HG03135 (cell line): ENCODE measurements at regions not wholly inside any gene's neighbourhood (a gene's known extent, or its start where the extent isn't known, plus 50 kb on each side); places are given as distances from the start of the nearest gene placed in this dataset.
"Not testable (repeated sequence)": the region's sequence is repeated elsewhere in the genome, so short reads cannot be mapped to it uniquely, and the experiment has no call there.

ENCODE experiments used
- ATAC-seq: cut with Tn5 transposase; IDR thresholded peaks from one replicate; pipeline ENCODE4 v1.9.1; 2021; ENCODE audit warnings: mild to moderate bottlenecking, moderate library complexity; ENCODE audit not compliant: unreplicated experiment

DNA sequence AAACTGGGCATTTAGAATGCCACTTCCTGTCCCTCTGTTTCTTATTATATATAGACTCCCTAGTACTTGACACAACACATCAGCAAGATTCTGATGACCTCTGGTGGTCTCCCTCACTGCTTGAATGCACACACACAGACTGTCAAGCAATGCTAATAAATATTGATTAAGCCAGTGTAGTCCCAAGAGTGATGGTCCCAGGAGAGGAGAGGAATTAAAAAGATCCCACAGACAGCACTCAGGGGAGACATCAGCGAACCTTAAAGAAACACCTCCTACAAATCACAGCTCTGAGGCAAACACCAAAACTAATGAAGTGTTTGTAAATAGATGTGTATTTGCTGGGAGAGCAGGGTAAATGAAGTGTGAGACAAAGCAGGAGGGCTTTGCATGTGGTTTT lies 1291.2 kb downstream of the XPNPEP1 start:
- ATAC-seq = no peak

DNA sequence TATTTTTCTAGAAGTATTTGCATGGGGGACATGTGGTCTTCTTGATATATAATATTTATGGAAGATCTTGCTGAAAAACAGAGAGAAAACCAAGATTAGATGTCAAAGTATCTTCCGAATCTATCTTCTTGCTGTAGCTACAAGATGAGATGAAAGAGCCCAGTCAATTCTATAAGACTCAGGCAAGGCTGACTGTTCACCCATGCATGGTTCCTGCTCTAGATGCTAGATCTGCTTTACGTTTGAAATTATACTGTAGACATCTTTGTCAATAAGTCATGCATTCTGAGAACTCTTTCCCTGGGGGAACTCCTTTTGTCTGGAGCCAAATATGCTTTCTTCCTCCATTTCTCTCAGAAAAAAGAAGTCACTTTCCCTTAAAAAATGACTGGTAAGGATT lies 1292.0 kb downstream of the XPNPEP1 start:
- peak; percentile 74 for ATAC-seq

DNA sequence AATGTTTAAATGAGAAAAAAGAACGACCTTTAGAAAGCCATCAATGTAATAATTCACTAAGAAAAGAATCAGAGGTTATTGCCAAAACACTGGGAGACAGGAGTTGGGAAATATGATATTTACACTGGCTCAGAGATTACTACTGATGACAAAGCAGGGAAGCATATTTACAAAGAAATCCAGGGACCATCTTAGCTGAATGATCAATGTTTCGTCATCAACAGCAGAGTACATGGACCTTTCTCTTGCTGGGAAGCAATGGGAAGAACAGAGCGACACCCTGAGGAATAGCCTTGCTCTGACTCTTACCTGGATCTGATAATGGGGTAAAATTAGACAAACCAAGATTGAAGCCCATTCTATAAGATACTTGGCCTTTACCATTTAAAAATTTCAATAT lies 1293.5 kb downstream of the XPNPEP1 start:
- no peak for ATAC-seq

DNA sequence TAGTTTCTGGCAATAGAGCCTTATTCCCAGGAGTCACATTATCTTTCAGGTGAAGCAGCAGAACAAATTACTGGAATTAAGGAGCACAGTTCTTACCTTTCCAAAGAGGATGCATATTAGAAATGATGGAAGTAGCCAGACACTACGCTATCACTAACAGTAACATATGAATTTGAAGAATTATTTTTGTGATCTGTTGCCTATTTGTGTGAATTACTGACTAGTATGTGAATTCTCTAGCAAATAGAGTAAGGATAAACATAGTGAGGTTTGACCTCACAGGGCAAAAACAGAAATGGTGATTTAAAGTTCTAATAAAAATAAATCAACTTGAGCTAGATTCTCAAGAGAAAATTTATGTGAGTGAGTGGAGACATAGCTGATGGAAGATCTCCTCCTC lies 1299.3 kb downstream of the XPNPEP1 start:
- ATAC-seq = no peak

DNA sequence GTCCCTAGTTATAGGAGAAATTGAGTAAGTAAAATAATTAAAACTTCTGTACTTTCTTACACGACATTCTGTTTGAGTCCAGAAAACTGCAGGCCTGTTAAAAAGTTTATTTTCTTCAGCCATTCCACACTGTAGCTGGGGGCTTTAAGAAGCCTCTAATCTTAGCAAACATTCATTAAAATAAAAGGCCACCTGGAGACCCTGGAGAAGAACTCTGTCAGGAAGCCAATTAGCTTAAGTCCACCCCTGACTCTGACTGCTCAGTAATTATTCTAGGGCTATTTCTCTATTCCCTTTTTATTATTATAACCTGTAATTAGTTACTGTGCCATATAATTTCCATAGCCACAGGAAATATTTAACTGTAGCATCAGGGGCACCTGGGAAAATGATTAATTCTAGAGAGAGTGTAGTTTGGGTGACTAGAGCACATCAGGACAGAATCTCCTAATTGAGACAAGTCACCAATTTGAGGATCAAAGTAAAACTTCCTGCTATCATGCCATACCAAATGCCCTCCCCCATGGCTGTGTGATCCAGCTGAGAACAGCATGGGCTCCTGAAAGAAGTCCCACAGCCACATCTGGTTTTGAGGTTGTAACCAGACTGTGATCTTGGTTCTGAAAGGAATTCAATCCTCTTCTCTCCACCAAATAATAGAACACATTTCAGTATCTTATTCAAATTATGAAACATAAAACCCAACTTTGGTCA lies 1302.3 kb downstream of the XPNPEP1 start:
- no peak for ATAC-seq

DNA sequence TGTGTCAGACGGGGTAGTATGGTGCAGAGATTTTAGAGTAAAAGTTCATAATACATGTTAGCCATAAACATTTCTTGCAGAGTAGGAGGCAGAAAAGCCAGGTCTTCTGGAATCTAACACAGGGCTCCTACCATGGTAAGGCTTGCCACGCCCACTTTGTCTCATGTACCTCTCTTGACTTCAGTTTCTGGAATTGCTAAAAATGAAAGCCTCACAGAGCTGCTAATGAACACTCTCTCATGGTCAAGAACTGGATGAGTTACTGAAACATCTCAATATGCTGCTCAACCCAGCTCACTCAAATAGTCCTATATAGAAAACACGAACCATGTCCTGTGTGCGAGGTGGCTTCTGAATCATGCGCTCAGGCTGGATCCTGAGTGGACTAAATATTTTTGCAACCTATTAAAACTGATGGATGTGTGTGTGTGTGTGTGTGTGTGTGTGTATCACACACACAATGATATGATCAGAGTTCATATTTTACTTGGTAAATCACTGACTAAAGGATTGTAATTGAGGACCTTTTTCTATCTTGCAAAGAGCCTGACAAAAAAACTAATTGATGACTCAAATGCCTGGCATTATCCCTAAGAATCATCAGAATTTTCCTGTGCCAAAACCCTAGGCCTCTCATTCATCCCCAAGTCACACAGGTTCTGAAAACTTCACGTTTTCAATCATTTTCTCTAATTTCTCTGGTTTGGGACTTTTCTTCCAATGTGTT lies 1306.6 kb downstream of the XPNPEP1 start:
- ATAC-seq = no peak

DNA sequence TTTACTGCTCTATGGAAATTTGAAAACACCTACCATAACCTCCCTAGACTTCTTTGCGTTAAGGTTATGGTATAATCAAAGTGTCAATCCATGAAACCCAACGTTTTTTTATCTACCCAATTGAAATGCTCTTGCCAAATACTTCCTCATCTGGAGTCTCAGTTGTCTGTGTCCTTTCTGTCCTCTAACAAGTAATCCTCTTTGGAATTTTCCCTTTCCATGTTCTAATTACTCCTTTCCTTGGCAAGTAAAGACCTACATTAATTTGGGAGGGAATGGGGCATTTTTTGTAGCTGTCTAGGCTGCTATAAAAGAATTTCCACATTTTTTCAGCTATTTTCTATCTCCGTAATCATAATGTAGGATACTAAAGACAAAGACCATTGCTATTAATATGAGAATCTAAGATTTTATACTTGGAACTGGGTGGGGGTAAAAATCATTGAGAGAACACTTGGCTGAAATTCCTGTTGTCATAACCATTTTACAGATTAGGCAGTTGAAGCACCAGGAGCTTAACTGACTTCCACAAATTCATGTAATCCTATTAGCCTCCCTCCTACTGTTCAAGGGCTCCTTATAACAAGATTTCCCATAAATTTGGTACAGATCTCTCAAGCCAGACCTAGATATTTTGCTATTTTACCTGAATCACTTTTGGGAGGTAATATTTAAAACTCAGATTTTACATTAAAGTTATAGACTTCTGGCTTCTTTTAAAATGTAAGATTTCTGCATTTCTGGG lies 1307.6 kb downstream of the XPNPEP1 start:
- ATAC-seq = no peak

DNA sequence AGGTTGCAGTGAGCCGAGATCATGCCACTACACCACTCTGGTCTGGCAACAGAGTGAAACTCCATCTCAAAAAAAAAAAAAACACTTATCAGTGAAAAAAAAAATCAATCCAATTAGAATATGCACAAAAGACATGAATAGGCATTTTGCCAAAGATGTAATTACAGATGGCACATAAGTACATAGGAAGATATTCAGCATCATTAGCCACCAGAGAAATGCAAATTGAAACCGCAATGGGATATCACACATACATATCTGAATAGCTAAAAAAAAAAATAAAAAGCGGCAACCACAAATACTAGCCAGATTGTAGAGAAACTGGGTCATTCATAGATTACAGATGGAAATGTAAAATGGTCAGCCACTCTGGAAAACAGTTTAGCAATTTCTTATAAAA lies 1310.8 kb downstream of the XPNPEP1 start:
- ATAC-seq = no peak

DNA sequence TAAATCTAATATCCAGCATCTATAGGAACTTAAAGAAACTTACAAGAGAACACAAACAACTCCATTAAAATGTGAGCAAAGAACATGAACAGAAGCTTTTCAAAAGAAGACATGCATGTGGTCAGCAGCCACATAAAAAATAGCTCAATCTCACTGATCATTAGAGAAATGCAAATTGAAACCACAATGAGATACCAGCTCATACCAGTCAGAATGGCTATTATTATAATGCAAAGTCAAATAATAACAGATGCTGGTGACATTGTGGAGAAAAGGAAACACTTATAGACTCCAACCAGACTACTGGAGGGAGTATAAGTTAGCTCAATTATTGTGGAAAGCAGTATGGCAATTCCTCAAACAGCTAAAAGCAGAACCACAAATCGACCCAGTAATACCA lies 1314.5 kb downstream of the XPNPEP1 start:
- no peak for ATAC-seq

DNA sequence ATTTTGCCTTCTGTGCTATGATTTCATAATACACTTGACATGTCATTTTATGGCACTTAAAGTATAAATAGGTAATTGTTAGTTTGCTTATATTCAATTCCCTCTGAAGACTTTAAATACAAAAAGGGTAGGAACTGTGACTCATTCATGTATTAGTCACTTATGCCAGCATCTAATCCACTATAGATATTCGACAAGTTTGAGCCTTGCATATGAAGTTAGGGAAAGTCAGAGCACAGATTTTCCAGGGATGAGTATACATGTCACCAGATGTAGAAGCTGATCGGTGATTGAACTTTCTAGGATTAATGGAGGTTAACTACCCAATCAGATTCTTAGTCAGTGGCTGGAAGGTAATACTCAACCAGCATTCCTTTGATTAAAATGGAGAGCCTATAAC lies 1321.5 kb downstream of the XPNPEP1 start:
- ATAC-seq = no peak

DNA sequence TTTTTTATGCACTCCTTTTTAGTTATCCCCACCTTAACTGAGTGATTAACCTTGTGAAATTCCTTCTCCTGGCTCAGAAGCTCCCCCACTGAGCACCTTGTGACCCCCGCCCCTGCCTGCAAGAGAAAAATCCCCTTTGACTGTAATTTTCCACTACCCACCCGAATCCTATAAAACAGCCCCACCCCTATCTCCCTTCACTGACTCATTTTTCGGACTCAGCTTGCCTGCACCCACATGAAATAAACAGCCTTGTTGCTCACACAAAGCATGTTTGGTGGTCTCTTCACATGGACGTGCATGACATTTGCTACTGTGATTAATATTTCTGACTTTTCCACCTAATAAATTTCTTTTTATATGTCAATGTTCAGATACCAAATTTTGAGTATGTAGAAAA lies 1322.8 kb downstream of the XPNPEP1 start:
- not testable (repeated sequence) for ATAC-seq

DNA sequence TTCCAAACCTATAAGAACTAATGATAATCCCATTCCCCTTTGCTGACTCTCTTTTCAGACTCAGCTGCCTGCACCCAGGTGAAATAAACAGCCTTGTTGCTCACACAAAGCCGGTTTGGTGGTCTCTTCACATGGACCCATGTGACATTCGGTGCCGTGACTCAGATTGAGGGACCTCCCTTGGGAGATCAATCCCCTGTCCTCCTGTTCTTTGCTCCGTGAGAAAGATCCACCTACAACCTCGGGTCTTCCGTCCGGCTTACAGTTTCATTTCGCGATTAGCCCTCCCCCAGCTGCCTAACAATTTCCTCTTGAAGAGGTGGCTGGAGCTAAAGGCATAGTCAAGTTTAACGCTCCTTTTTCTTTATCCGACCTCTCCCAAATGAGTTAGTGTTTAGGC lies 1324.0 kb downstream of the XPNPEP1 start:
- not testable (repeated sequence) for ATAC-seq

DNA sequence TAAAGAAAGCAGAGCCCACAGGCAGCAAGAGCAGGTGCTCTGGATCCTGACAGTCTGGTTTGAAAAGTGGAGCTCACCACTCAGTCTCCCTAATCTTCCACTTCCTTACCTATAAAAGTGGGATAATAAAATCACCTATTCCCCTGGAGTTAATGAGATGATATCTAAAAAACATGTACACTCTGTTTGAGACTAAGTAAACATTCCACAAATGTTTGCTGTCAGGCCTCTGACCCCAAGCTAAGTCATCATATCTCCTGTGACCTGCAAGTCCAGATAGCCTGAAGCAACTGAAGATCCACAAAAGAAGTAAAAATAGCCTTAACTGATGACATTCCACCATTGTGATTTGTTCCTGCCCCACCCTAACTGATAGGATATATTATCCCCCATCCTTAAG lies 1324.5 kb downstream of the XPNPEP1 start:
- ATAC-seq = no peak

DNA sequence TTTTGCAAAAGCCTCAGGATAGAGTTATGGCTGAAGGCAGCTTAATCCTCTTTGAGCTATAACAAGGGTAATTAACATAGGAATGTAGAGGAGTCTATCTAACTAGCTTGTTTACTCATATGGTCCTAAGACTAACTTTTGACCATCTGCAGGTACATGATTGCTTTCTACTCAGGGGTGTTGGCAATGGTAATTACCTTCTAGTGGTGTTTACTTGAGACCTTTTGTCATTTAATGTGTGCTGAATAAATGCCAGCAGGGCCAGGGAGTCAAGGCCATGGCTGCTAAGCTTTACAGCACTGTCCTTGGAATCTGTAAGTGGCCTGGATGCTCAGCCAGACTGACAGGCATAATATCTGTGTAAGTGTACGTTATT lies 1325.0 kb downstream of the XPNPEP1 start:
- no peak for ATAC-seq

DNA sequence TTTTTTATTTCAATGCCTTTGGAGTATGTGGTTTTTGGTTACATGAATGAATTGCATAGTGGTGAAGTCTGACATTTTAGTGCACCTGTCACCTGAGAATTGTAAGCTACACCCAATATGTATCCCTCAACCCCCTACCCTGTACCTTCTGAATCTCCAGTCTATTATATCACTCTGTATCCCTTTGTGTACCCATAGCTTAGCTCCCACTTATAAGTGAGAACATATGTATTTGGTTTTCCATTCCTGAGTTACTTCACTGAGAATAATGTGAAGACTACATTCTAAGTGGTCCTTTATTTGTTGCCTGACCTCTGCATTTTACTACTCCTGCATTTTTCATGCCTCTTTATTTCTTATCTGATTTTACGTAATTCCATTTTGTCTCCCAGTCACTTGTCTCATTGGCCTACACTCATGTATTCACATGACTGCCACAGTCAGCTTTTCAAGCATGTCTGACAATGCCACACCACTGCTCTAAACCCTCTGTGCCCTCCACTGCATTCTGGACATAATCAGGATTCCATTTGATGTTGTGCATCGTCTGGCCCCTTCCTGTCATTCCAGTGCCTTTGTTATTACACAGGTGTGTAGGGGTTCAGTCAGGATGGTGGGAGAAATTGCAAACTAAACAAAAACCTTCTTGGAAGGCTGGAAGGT lies 1325.5 kb downstream of the XPNPEP1 start:
- ATAC-seq = no peak

DNA sequence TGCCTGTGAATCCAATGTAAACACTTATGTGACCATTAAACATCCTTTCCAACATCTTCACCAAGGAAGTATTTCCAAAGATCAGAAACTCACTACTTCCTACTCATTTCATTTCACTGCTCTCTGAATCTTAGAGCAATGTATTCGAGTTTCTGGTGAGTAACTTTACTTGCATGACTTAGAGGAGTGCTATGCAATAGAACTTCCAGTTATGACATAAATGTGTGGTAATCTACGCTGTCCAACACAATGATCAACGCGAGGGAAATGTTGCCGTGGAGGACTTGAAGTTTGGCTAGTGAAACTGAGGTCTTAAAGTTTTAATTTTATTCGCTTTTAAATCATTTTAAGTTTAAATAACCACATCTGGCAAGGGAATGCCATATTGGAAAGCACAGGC lies 1326.3 kb downstream of the XPNPEP1 start:
- no peak for ATAC-seq

DNA sequence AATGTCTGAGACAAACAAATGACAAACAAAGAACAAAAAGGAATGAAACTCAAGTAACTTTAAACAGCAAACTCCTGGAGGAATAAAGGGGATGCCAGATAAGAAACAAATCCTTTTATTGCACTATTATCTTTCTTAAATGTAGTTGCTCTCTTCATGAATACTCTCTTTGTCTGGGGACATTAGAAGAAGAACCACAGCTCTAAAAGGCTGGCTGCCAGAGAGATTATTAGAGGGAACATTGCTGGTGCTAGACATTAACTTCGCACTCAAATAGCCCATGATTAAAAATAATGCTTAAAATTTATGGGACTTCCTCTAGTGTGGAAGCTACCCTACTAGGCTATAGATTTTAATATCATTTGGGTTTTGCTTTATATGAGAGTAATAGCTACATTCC lies 1330.4 kb downstream of the XPNPEP1 start:
- ATAC-seq = no peak

DNA sequence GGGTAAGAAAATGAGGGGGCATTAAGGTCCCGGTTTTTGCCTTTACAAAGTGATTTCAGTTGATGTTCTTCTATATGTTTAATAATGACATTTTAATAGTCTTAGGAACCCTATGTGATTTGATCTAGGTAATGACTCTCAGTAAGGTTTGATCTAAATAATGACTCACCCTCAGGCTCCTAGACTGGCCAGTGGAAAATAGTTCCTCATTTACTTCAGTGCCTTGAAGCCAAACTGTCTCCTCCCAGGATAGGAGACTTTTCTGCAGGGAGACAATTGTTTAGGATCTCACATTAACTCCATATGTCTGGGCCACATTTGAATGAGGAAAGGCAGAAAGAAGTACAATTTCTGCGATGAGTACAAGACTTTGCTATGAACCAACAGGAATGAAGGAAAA lies 1331.9 kb downstream of the XPNPEP1 start:
- ATAC-seq = no peak

DNA sequence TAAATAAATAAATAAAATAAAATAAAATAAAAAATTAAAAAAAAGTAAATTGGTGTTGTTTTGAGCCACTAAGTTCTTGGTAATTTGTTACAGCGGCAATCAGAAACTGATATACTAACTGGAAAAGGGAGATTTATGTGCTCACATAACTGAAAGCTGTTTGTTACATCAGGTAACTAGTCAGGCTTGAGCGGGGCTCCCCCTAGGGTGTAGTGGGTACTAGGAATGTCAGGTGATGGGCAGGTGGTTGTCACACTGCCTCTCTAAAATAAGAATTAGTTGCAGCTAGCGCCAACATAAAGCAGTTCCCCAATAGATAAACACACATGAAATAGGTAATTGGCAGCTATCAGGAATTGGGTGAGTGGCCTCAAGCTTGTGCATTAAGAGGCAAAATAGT lies 1336.9 kb downstream of the XPNPEP1 start:
- ATAC-seq = no peak

DNA sequence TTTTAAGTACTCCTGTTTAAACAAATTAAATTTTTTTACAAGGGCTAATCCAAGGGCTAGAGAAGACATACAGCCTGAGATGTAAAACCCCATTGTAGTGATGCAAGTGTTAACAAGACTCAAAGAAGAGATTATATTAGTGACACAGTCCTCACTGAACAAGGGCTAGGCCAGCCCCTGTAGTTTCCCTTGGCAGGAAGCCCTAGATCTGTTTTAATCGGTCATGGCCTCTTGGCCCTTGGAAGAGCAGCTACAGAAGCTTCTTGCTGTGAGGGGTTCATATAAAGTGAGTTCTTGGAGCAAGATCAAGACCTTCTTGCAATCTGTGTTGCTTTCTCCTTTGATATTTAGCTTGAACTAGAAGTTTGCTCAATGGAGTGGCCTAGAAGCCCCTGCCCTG lies 1339.4 kb downstream of the XPNPEP1 start:
- ATAC-seq = no peak

DNA sequence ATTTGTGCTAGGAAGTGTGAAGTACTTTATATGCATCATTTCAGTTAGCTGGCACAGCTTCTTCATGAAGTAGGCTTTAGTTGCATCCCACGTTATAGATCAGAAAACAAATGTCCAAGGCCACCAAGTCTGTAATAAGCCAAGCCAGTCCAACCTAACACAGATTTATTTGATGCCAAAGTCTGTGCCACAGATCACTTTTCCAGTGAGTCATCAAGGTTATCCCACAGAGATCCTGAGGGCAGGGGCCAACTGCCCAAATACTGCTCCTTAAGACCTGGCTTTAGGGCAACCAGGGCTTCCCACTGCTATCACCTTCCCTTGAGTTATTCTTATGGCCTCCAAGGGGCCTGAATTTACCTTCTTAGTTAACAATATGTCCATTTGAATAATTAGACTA lies 1340.4 kb downstream of the XPNPEP1 start:
- no peak for ATAC-seq

DNA sequence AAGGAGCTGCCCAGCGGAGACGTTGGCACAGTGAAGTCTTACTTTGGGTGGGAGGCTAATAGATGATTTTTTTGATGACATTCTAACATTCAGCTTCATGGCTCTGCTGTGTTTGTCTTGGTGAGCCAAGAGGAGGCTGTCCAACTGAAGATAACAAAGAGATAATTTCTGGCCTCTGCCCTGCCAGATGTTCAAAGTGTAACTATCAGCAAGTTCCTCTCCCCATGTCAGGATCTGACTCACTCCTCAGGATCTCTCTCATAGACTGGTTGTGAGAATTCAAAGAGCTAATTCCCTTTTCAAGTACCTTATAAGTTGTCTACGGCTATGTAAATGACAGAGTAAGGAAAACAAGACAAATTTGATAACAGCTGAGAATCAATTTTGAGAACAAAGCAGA lies 1340.9 kb downstream of the XPNPEP1 start:
- no peak for ATAC-seq
